ENCODE measurements at regions not wholly inside any gene's neighbourhood (a gene's known extent, or its start where the extent isn't known, plus 50 kb on each side); places are given as distances from the start of the nearest gene placed in this dataset.
"Not testable (repeated sequence)": the region's sequence is repeated elsewhere in the genome, so short reads cannot be mapped to it uniquely, and the experiment has no call there.

- intact Hi-C loops (cut with DNase I): no loop called here
- 93 to 97% (median 94%) methylated on average over 3 of the region's 3 CpGs for WGBS, 3 donors
- Histone ChIP-seq H3K27me3 (ENCODE audit: insufficient read depth in 3 of 3, low read length in 2 of 3) (no peaks in the 10 kb centered on the region), H3K27ac (no peak overlapping the region), H3K36me3 (ENCODE audit: insufficient read depth in 1 of 2, low read depth in 1 of 2) (no peaks in the 10 kb centered on the region), H3K9me3 (no peaks in the 10 kb centered on the region), H3K4me1 (no peaks in the 10 kb centered on the region), H3K4me3 (no peak overlapping the region)
- DNase-seq: no peak
- ATAC-seq: no peak
- no peak for TF ChIP-seq CTCF (IDR thresholded peaks at IDR 0.05)
Measured at GRCh38 chr3:147099076-147099475, 307.3 kb downstream of the ZIC4 start.

- Histone ChIP-seq H3K4me1 (no peaks in the 10 kb centered on the region), H3K9me3 (no peaks in the 10 kb centered on the region), H3K27me3 (ENCODE audit: insufficient read depth in 3 of 3, low read length in 2 of 3) (no peaks in the 10 kb centered on the region), H3K36me3 (ENCODE audit: insufficient read depth in 1 of 2, low read depth in 1 of 2) (no peaks in the 10 kb centered on the region), H3K27ac (no peak overlapping the region), H3K4me3 (no peak overlapping the region)
- 72 to 77% (median 74%) methylated on average over 2 of the region's 2 CpGs for WGBS, 3 donors
- intact Hi-C loops (cut with DNase I): no loop called here
- DNase-seq: no peak
- TF ChIP-seq CTCF (IDR thresholded peaks at IDR 0.05): no peak
- ATAC-seq: no peak
Measured at GRCh38 chr3:147090461-147090860, 315.9 kb downstream of the ZIC4 start.

- no peaks in the 10 kb centered on the region for H3K4me1 ChIP-seq
- no peak overlapping the region for H3K4me3 ChIP-seq
- H3K27ac ChIP-seq: no peak overlapping the region
- TF ChIP-seq CTCF (IDR thresholded peaks at IDR 0.05): no peak
- no peaks in the 10 kb centered on the region for H3K9me3 ChIP-seq
- 12 to 15% (median 15%) methylated on average over 5 of the region's 5 CpGs for WGBS, 3 donors
- ATAC-seq (no peak), DNase-seq (no peak)
- no peaks in the 10 kb centered on the region for H3K27me3 ChIP-seq (ENCODE audit: insufficient read depth in 3 of 3, low read length in 2 of 3)
- intact Hi-C loops (cut with DNase I): no loop called here
- no peaks in the 10 kb centered on the region for H3K36me3 ChIP-seq (ENCODE audit: insufficient read depth in 1 of 2, low read depth in 1 of 2)
Measured at GRCh38 chr3:147089286-147089685, 317.1 kb downstream of the ZIC4 start.

GRCh38 chr3:147059500-147059899 is 346.8 kb downstream of the ZIC4 start:
- H3K4me3 ChIP-seq; DNase-seq; H3K27ac ChIP-seq; H3K36me3 ChIP-seq (ENCODE audit: insufficient read depth in 1 of 2, low read depth in 1 of 2); ATAC-seq; intact Hi-C loops (cut with DNase I); H3K4me1 ChIP-seq; H3K27me3 ChIP-seq (ENCODE audit: insufficient read depth in 3 of 3, low read length in 2 of 3): not testable (repeated sequence)
- H3K9me3 ChIP-seq: peaks cover 19% of the 10 kb centered on the region
- 79 to 87% (median 82%) methylated on average over 6 of the region's 6 CpGs for WGBS, 3 donors

- Histone ChIP-seq H3K4me3 (no peak overlapping the region), H3K27me3 (ENCODE audit: insufficient read depth in 3 of 3, low read length in 2 of 3) (no peaks in the 10 kb centered on the region), H3K4me1 (no peaks in the 10 kb centered on the region), H3K9me3 (peaks cover 12% of the 10 kb centered on the region), H3K36me3 (ENCODE audit: insufficient read depth in 1 of 2, low read depth in 1 of 2) (no peaks in the 10 kb centered on the region), H3K27ac (no peak overlapping the region)
- no peak for TF ChIP-seq CTCF (IDR thresholded peaks at IDR 0.05)
- no peak for DNase-seq
- WGBS, 3 donors: 36 to 43% (median 42%) methylated on average over 9 of the region's 9 CpGs
- ATAC-seq: no peak
- intact Hi-C loops (cut with DNase I): no loop called here
Measured at GRCh38 chr3:147049821-147050220, 356.5 kb downstream of the ZIC4 start.

Measured in psoas muscle (tissue), 7 donors.